Trophoblast cell (in vitro differentiated cells and primary cell): ENCODE measurements at regions not wholly inside any gene's neighbourhood (a gene's known extent, or its start where the extent isn't known, plus 50 kb on each side); places are given as distances from the start of the nearest gene placed in this dataset.

Source experiments
- DNase-seq, 2 donors: peaks; one replicate each; pipeline ENCODE4 v3.0.0-alpha.2; 2016
- H2AFZ ChIP-seq: 2 replicates; pipeline ENCODE4 v1.6.1; 2013; ENCODE audit warnings: low read length, moderate library complexity, mild to moderate bottlenecking; ENCODE audit not compliant: insufficient read depth, poor library complexity
- H2AK5ac ChIP-seq: 2 replicates; pipeline ENCODE4 v1.6.1; 2013; ENCODE audit warnings: mild to moderate bottlenecking, low read length
- H2BK120ac ChIP-seq: 2 replicates; pipeline ENCODE4 v1.6.1; 2013; ENCODE audit warnings: low read length, mild to moderate bottlenecking, moderate library complexity; ENCODE audit not compliant: insufficient read depth, poor library complexity
- H2BK12ac ChIP-seq: 2 replicates; pipeline ENCODE4 v1.6.1; 2013; ENCODE audit warnings: mild to moderate bottlenecking, low read length, moderate library complexity
- H2BK5ac ChIP-seq: 2 replicates; pipeline ENCODE4 v1.6.1; 2013; ENCODE audit warnings: low read length, low read depth, moderate library complexity, mild to moderate bottlenecking; ENCODE audit not compliant: poor library complexity
- H3K14ac ChIP-seq: 2 replicates; pipeline ENCODE4 v1.6.1; 2013; ENCODE audit warnings: mild to moderate bottlenecking, low read length
- H3K18ac ChIP-seq: 2 replicates; pipeline ENCODE4 v1.6.1; 2013; ENCODE audit warnings: mild to moderate bottlenecking, low read length
- H3K23ac ChIP-seq: 2 replicates; pipeline ENCODE4 v1.6.1; 2013; ENCODE audit warnings: low read length
- H3K27ac ChIP-seq: 2 replicates; pipeline ENCODE4 v1.5.1; 2013; ENCODE audit warnings: low read depth, mild to moderate bottlenecking, inconsistent platforms, low read length, moderate library complexity
- H3K27me3 ChIP-seq: 2 replicates; pipeline ENCODE4 v1.6.1; 2013; ENCODE audit warnings: inconsistent platforms, mild to moderate bottlenecking, low read length, moderate library complexity; ENCODE audit not compliant: insufficient read depth
- H3K36me3 ChIP-seq, 2 experiments: 1 replicate in 1 of 2; 2 replicates in 1 of 2; pipeline ENCODE4 v1.6.1; 2013; ENCODE audit warnings: low read length in 2 of 2, mild to moderate bottlenecking in 2 of 2, moderate library complexity in 1 of 2; ENCODE audit not compliant: insufficient read depth in 2 of 2, control insufficient read depth in 1 of 2
- H3K4ac ChIP-seq: 2 replicates; pipeline ENCODE4 v1.6.1; 2013; ENCODE audit warnings: low read depth, mild to moderate bottlenecking, low read length, moderate library complexity
- H3K4me1 ChIP-seq, 2 experiments: 1 replicate in 1 of 2; 2 replicates in 1 of 2; pipeline ENCODE4 v1.6.1; 2013; ENCODE audit warnings: low read length in 2 of 2, mild to moderate bottlenecking in 2 of 2, moderate library complexity in 1 of 2; ENCODE audit not compliant: insufficient read depth in 2 of 2, control insufficient read depth in 1 of 2
- H3K4me2 ChIP-seq: 2 replicates; pipeline ENCODE4 v1.6.1; 2013; ENCODE audit warnings: inconsistent platforms, mild to moderate bottlenecking, low read length, moderate library complexity
- H3K4me3 ChIP-seq: 2 replicates; pipeline ENCODE4 v1.5.1; 2013; ENCODE audit warnings: mild to moderate bottlenecking, low read depth, low read length, inconsistent platforms
- H3K79me1 ChIP-seq: one replicate; pipeline ENCODE4 v1.6.1; 2013; ENCODE audit warnings: low read length
- H3K79me2 ChIP-seq: 2 replicates; pipeline ENCODE4 v1.6.1; 2013; ENCODE audit warnings: low read length, mild to moderate bottlenecking; ENCODE audit not compliant: control insufficient read depth, insufficient read depth, poor library complexity
- H3K9ac ChIP-seq: 2 replicates; pipeline ENCODE4 v1.6.1; 2013; ENCODE audit warnings: mild to moderate bottlenecking, low read length
- H3K9me3 ChIP-seq: 2 replicates; pipeline ENCODE4 v1.6.1; 2013; ENCODE audit warnings: low read depth, mild to moderate bottlenecking, control low read depth, inconsistent platforms, low read length; ENCODE audit not compliant: insufficient read depth
- H4K12ac ChIP-seq: 2 replicates; pipeline ENCODE4 v1.6.1; 2013; ENCODE audit warnings: low read depth, mild to moderate bottlenecking, low read length, moderate library complexity
- H4K8ac ChIP-seq: 2 replicates; pipeline ENCODE4 v1.6.1; 2013; ENCODE audit warnings: low read depth, mild to moderate bottlenecking, low read length, moderate library complexity
- H4K91ac ChIP-seq: one replicate; pipeline ENCODE4 v1.6.1; 2013; ENCODE audit warnings: low read depth, mild to moderate bottlenecking, low read length, moderate library complexity
- WGBS: extraction: QIAGEN DNeasy Blood & Tissue Kit; methylation state at CpG from one replicate; pipeline ENCODE4 v1.1.7; 2013; ENCODE audit warnings: missing lambda C conversion rate; ENCODE audit not compliant: insufficient read length, insufficient coverage; ENCODE audit errors: extremely low coverage; 5-methylcytosine and 5-hydroxymethylcytosine counted together

DNA sequence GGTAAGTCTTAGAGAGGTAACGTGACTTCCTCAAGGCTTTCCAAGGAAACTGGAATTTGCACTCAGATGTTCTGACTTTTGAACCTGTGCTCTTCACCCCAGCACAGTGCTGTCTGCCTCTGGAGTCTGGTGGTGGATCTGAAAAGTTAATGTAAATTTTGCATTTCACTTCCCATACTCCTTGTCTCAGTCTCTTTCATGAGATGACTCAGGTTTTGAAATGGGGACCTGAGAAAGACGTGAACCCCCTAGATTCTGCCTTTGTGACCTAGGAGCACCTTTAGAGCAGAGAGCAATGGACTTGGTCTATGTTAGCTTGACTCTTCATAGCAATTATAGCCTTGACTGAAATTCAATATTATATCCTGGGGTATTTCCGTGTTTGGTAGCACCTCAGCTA is 223.0 kb downstream of the QKI start:
- no peak overlapping the region for H4K8ac ChIP-seq
- H3K27ac ChIP-seq, result no peak overlapping the region
- H4K12ac ChIP-seq, result no peak overlapping the region
- H3K36me3 ChIP-seq, result no peaks in the 10 kb centered on the region
- H3K4me2 ChIP-seq, result no peak overlapping the region
- no peaks in the 10 kb centered on the region for H3K9me3 ChIP-seq
- no peaks in the 10 kb centered on the region for H3K79me2 ChIP-seq
- no peak overlapping the region for H2BK120ac ChIP-seq
- H4K91ac ChIP-seq, result no peak overlapping the region
- no peak overlapping the region for H3K14ac ChIP-seq
- no peak overlapping the region for H2BK5ac ChIP-seq
- no CpG with 5 or more reads among the region's 3 CpGs for WGBS
- H3K9ac ChIP-seq, result no peak overlapping the region
- no peak overlapping the region for H2BK12ac ChIP-seq
- no peak for DNase-seq
- H3K4me3 ChIP-seq, result no peak overlapping the region
- H3K18ac ChIP-seq, result no peak overlapping the region
- no peak overlapping the region for H2AK5ac ChIP-seq
- H3K27me3 ChIP-seq, result no peaks in the 10 kb centered on the region
- H3K4ac ChIP-seq, result no peak overlapping the region
- no peak overlapping the region for H3K23ac ChIP-seq
- H3K4me1 ChIP-seq, result peaks cover 0 to 4% of the 10 kb centered on the region in 2 experiments
- H2AFZ ChIP-seq, result no peak overlapping the region
- H3K79me1 ChIP-seq, result no peaks in the 10 kb centered on the region

DNA sequence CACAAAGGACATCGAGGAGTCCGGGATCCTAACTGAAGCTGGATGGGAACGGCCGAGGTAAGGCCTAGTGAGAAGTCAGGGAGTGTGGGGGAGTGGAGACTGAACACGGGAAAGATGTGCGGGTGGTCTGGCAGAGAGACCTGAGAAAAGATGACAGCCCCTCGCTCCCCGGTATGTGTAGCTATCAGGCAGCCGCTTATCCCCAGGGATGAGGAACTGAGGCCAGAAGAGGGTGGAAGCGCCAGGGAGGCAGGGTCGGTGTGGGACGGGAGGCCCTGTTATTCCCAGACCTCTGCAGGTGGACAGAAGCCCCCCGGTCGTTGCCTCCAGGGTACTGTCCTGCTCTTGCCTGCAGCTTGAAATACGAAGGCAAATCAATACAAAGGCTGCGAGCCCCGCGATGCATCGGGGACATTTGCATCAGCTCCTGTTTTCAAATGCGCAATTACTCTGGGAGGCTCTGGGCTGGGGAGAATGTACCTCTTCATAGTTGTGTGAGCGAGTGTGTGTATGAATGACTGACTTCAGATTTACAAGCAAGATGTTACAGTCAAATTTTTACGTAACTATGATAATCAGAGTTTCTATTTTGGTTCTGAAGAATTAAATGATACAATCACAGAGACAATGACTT is 221.3 kb downstream of the QKI start:
- Histone ChIP-seq H3K36me3 (no peaks in the 10 kb centered on the region), H3K27me3 (no peaks in the 10 kb centered on the region), H3K18ac (no peak overlapping the region), H3K4me2 (no peak overlapping the region), H4K12ac (no peak overlapping the region), H4K91ac (no peak overlapping the region), H3K9me3 (no peaks in the 10 kb centered on the region), H3K79me1 (no peaks in the 10 kb centered on the region), H3K79me2 (no peaks in the 10 kb centered on the region), H3K23ac (no peak overlapping the region), H2BK120ac (no peak overlapping the region), H3K4ac (no peak overlapping the region), H3K14ac (no peak overlapping the region), H3K9ac (no peak overlapping the region), H3K27ac (no peak overlapping the region), H2BK5ac (no peak overlapping the region), H2BK12ac (no peak overlapping the region), H4K8ac (no peak overlapping the region), H2AK5ac (no peak overlapping the region), H3K4me1 (peaks cover 0 to 4% of the 10 kb centered on the region in 2 experiments), H2AFZ (no peak overlapping the region), H3K4me3 (no peak overlapping the region)
- no CpG with 5 or more reads among the region's 22 CpGs for WGBS
- DNase-seq, result no peak

DNA sequence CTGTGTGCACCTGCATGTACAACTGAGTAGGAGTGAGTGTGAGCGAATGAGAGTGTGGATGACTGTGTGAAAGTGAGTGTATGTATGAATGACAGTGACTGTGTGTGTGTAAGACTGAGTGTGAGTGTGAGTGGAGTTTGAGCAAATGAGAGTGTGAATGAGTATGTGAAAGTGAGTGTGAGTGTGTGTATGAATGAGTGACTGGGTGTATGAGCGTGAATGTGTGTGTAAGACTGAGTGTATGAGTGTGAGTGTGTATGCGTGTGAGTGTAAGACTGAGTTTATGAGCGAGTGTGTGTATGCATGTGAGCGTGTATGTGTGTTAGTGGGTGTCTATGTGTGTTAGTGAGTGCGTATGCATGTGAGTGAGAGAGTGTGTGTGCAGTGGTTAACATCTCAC is 220.8 kb downstream of the QKI start:
- Histone ChIP-seq H3K4me2 (no peak overlapping the region), H3K4ac (no peak overlapping the region), H2BK12ac (no peak overlapping the region), H3K9me3 (peaks cover 2% of the 10 kb centered on the region), H4K8ac (no peak overlapping the region), H3K14ac (no peak overlapping the region), H3K4me3 (no peak overlapping the region), H3K36me3 (no peaks in the 10 kb centered on the region), H3K27me3 (no peaks in the 10 kb centered on the region), H2BK120ac (no peak overlapping the region), H3K9ac (no peak overlapping the region), H4K12ac (no peak overlapping the region), H2AFZ (no peak overlapping the region), H4K91ac (no peak overlapping the region), H3K79me1 (no peaks in the 10 kb centered on the region), H3K27ac (no peak overlapping the region), H3K79me2 (no peaks in the 10 kb centered on the region), H2AK5ac (no peak overlapping the region), H3K23ac (no peak overlapping the region), H3K18ac (no peak overlapping the region), H3K4me1 (peaks cover 0 to 4% of the 10 kb centered on the region in 2 experiments), H2BK5ac (no peak overlapping the region)
- no peak for DNase-seq
- 100% methylated on average over 5 of the region's 6 CpGs for WGBS

DNA sequence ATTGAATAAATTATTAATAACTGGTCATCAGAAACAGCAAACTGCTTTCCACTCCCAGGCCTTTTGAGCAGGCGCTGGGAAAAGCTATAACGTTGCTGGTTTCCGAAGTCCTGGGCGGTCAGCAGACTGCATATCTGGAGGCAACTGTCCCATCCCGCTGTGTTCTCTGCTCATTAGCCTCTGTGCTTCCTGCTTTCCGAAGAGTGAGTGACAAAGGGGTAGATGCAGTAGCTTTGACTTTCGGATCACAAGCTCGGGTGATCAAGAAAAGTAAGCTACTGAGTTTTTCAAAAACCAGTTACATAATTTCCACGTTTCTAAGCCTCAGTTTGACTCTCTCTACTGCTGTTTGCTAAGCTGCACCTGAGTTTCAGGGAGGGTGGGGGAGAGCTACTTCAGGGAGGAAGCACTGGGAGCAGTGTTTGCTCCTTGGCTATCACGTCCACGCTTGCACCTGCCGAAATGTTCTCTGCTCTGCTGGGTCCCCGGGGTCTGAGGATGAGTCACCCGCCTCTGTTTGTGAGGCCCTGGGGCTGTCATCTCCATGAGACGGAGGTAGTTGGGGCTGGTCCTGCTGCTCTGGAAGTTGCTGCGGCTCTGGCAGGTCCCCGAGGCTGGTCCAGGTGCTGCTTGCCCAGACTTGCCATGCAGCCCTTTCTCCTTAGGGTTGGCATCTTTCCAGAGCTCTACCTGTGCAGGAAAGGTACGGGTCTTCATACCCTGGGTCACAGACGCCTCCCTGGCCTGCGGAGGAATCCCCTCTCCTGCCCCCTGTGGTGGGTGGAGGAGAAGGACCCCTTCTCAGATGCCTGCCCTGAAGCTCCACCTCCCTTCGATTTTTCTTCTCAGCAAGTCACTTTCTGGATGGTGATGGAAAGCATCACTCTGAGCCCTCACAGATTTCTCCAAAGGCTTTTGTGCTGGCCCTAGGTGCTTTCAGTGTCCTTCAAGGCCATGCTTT is 220.0 kb downstream of the QKI start:
- no peaks in the 10 kb centered on the region for H3K27me3 ChIP-seq
- H4K12ac ChIP-seq, result no peak overlapping the region

More for the DNA sequence above, 220.0 kb downstream of the QKI start:
- Histone ChIP-seq H3K79me1 (no peaks in the 10 kb centered on the region), H3K4me3 (no peak overlapping the region), H3K9me3 (peaks cover 5% of the 10 kb centered on the region), H3K14ac (no peak overlapping the region), H4K91ac (no peak overlapping the region), H3K27ac (no peak overlapping the region), H3K18ac (no peak overlapping the region), H3K4me2 (no peak overlapping the region), H2BK12ac (no peak overlapping the region), H2AK5ac (no peak overlapping the region), H4K8ac (no peak overlapping the region), H3K4ac (no peak overlapping the region), H3K36me3 (no peaks in the 10 kb centered on the region), H3K79me2 (no peaks in the 10 kb centered on the region), H3K23ac (no peak overlapping the region), H2BK5ac (no peak overlapping the region), H3K9ac (no peak overlapping the region), H2BK120ac (no peak overlapping the region), H3K4me1 (peaks cover 0 to 4% of the 10 kb centered on the region in 2 experiments), H2AFZ (no peak overlapping the region)
- DNase-seq, result peak; percentile 47 to 59
- no CpG with 5 or more reads among the region's 21 CpGs for WGBS
